ENCODE measurements at regions not wholly inside any gene's neighbourhood (a gene's known extent, or its start where the extent isn't known, plus 50 kb on each side); places are given as distances from the start of the nearest gene placed in this dataset.

- no peak for TF ChIP-seq CTCF (conservative IDR thresholded peaks at IDR 0.05; ENCODE audit: low read depth, low read length)
- no peak for TF ChIP-seq EZH2 (IDR thresholded peaks at IDR 0.05; ENCODE audit: low read length, unreplicated experiment)
- TF ChIP-seq EZH2phosphoT487 (IDR thresholded peaks at IDR 0.05; ENCODE audit: borderline replicate concordance, low read length): no peak
Measured at GRCh38 chr13:59086147-59086546, 1077.6 kb downstream of the DIAPH3 start.
